GM18907 (cell line): ENCODE measurements at regions not wholly inside any gene's neighbourhood (a gene's known extent, or its start where the extent isn't known, plus 50 kb on each side); places are given as distances from the start of the nearest gene placed in this dataset.
"Not testable (repeated sequence)": the region's sequence is repeated elsewhere in the genome, so short reads cannot be mapped to it uniquely, and the experiment has no call there.

ENCODE experiments used
- ATAC-seq: cut with Tn5 transposase; IDR thresholded peaks from one replicate; pipeline ENCODE4 v1.9.1; 2021; ENCODE audit warnings: mild to moderate bottlenecking, moderate library complexity; ENCODE audit not compliant: unreplicated experiment

DNA sequence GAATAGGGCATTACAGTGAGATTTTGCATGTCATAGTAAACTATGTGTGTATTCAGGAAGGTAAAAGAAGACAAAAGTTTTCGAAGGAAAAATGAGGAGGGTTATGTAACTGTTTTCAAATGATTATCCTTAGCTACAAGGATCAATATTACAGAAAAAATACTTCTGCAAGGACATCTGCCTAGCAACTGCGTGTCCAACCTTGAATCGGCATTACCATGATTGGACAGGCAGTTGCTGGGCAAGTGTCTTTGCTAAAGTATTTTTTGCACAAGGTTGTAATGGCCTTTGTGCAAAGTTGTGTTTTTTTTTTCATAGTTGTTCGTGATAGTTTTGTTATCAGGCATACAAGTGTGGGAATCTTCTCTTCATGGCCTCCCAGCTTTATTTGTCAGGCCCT, 136.8 kb downstream of the FASLG start:
- ATAC-seq = no peak

GRCh38 chr1:172799804-172800203, 140.9 kb downstream of the FASLG start:
- ATAC-seq = not testable (repeated sequence)

DNA sequence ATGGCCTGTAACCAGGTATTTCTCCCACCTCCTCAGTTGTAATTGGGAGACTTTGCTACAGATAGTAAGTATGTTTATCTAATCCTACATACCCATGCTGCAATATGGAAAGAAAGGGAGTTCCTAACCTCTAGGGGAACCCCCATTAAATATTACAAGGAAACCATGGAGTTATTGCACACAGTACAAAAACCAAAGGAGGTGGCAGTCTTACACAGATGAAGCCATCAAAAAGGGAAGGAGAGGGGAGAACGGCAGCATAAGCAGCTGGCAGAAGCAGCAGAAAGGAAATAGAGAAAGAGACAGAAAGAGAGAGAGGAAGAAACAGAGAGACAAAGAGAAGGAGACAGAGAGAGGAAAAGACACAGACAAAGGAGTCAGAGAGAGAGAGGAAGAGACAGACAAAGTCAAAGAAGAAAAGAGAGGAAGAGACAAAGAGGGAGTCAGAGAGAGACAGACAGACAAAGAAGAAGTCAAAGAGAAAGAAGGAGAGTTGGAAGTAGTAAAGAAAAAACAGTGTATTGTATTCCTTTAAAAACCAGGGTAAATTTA, 142.9 kb downstream of the FASLG start:
- no peak for ATAC-seq

- no peak for ATAC-seq
Measured at GRCh38 chr1:172809750-172810149, 150.8 kb downstream of the FASLG start.

DNA sequence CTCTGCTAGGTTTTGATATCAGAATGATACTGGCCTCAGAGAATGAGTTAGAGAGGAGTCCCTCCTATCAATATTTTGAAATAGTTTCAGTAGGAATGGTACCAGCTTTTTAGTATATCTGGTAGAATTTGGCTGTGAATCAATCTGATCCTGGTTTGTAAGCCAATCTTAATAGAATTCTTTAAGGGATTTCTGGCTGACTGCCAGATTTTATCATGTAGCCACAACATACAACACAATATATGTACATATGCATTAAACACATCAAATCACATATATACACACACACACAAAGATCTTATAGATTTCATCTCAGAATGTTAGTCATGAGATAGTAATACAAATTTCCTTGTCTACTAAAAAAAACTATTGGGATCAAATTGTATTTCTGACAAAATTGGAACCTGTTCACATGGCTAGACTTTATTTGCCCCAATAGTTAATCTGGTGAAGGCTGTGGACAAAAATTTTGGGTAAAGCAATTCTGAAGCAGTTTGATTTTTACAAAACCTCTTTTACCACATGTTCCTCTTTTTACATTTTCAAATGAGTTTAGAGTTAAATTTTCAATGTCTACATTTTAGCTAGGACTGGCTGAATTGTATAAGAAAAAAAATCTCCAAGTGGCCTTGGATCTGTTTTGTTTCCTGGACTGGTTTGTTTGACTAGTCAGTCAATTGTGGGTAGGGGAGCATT, 151.7 kb downstream of the FASLG start:
- no peak for ATAC-seq

DNA sequence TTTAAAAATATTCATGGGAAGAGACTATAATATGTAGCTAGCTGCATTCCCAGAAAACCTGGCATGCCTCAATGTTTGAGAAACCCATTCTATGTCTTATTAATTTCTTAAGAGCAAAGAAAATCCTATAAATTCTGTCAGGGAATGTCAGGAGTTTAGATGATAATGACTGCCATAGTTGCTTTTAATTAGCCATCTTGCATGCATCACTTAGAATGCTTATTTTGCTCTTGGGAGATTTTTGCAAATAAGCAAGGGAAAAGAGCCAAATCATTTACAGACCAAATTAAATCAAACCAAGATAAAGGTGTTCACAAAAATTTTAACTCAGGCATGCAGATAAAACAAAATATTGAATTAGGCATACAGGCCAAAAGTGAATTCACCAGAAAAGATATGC, 152.8 kb downstream of the FASLG start:
- no peak for ATAC-seq

GRCh38 chr1:172812118-172812517, 153.2 kb downstream of the FASLG start:
- ATAC-seq = no peak

GRCh38 chr1:172813330-172813729, 154.4 kb downstream of the FASLG start:
- no peak for ATAC-seq

GRCh38 chr1:172814428-172814827, 155.5 kb downstream of the FASLG start:
- no peak for ATAC-seq

- no peak for ATAC-seq
Measured at GRCh38 chr1:172815740-172816139, 156.8 kb downstream of the FASLG start.

DNA sequence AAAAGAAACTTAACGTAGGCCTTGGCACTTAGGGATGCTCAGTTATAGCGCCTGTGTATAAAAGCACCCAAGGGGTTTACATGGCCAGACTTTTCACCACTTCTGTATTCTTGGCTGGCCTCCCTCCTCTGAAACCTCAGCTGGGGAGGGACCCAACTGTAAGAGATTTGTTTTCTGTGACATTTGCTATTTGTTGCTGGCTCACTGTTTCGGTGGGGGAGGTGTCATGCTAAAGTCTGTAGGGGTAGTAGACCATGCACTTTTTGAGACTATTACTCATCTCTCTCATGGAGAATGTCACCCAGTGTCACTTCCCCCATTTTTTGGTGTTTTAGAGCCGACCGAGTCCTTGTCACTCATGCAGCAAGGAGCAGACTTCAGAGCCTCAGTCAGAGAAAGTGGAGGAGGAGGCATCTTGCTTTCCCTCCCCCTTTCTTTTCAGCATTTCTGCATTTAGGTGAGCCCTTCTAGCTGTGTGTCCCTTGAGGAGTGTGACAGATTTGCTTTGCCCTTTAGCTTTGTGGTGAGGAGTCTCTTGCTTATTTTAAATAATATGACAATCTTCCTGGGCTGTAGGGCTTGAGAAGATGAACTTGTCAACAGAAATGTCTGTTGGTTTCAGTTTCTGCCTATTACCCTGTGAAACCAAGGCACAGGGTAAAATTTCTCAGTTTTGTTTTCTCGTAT, 160.1 kb downstream of the FASLG start:
- peak; percentile 95 for ATAC-seq

GRCh38 chr1:172820475-172821158, 161.7 kb downstream of the FASLG start:
- no peak for ATAC-seq

GRCh38 chr1:172821609-172822274, 162.8 kb downstream of the FASLG start:
- no peak for ATAC-seq

DNA sequence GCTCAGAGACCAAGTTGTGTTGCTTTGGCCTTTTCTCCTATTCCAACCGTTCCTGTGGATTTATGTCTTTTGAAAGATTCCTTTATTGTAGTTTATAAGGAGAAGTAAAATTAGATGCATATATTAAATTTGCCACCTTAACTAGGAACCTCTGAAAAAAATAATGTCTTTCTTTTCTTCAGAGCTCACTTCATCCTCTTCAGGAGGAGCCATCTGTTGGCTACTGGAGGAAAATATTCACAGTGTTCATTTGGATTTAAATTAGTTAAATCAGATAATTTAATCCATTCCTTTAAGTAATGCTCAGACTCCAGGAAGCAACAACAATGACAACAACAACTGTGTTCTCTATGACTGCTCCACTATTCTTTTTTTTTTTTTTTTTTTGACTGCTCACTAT, 164.0 kb downstream of the FASLG start:
- no peak for ATAC-seq

DNA sequence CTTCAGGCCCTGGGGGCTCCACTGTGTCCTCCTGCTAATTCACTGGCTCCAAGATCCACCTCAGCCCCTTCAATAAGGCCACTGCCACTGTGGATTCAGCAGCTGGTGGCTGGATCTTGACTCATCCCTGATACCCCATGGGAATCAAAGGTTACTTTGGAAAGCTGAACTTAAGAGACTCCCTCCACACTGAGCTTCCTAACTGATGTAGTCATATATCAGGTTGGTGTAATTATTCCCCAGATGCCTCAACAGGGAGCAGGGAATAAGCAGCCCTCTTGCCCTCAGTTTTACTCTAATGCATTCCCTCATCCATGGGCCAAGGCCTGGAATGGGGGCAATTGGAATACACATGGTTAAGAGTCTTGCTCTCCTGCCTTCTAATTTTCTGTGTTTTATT, 164.6 kb downstream of the FASLG start:
- ATAC-seq = no peak

GRCh38 chr1:172824209-172824608, 165.3 kb downstream of the FASLG start:
- ATAC-seq = no peak

GRCh38 chr1:172826096-172826741, 167.3 kb downstream of the FASLG start:
- ATAC-seq = peak; percentile 62

DNA sequence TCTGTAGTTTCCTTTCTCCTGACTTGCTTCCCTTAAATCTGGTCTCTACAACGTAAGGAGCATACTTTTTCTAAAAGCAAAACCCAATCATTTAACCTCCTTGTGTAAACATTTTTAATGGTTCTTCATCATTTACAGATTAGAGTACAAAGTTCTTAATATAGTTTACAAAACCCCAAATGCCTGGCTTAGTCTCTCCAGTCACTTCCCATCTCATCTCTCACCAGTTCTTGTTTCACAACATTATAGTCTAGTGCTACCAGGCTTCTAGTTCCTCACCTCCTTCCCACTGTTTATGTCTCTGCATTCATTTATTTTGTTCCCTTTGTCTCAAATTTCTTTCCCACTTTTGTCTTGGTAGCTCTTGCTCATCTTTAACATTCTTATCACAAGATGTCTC, 168.4 kb downstream of the FASLG start:
- no peak for ATAC-seq

DNA sequence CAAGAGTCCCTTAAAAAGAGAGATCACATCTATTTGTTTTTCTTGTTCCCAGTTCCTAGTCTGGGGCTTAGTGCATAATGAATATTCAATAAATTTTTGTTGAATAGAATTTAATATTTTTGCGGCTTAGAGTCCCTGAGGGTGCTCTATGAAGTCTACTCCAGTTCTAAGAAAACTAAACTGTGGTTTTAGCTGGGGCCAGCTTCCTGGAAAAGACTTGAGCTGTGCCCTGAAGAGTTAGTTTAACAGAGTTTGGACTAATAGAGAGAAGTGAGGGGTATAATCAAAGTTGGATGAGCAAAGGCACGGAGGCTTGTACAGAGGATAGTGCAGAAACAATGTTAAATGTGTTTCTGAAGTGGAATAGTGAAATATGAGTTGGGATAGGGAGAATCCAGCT, 168.9 kb downstream of the FASLG start:
- ATAC-seq = no peak

DNA sequence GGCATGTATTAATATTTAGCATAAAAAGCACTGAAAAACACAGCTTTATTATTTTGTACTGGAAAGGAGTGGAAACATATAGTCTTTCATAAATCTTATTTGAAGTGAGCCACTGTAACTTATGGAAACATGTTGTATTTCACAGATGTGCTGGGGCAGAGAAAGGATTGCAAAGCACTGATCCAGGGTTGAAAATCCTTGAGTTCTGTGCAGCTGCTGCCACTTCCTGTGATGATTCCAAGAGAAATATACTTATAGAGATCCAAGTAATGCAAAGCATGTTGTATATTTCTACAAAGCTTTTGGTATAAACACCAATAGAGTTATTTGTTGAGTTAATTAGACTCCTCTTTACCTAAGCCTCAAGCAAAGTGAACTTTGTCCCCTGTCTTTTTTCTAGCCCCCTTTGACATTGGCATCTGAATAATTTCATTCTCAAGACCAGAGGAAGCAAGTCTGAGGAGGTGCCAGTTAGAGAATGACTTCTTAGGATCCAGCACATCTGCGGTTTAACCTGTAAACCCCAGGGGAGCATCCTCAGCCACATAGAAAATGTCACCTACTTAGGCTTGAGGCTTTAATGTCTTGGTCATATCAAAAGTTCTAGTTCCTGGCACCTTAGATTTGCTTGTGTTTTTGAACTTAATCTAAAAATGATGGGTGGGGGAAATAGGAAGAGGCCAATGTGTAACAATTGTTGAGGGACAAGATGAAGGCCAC, 173.3 kb downstream of the FASLG start:
- ATAC-seq = no peak
